GM12878 (cell line): ENCODE measurements at regions not wholly inside any gene's neighbourhood (a gene's known extent, or its start where the extent isn't known, plus 50 kb on each side); places are given as distances from the start of the nearest gene placed in this dataset.

Source experiments
- ATAC-seq: fragments of 200-7000 bp; cut with Tn5 transposase; 3 replicates; pipeline ENCODE4 v1.9.1; 2020; ENCODE audit warnings: mild to moderate bottlenecking, moderate library complexity
- BruUV-seq: library from RNA; stranded (reverse); fragments of 400-500 nt; replicated peaks from 2 replicates; lab custom pipeline; 2021; lab: Mats Ljungman, UMichigan
- CTCF ChIA-PET: fragments of 300-600 bp; sonication (Branson Sonifier 250); formaldehyde crosslinking; extraction: SDS; loops from one replicate; lab custom pipeline; 2021; ENCODE audit warnings: inconsistent platforms; lab: Yijun Ruan, JAX
- POLR2A ChIA-PET: fragments of 350-600 bp; formaldehyde crosslinking; extraction: SDS; loops from one replicate; lab custom pipeline; 2021; ENCODE audit warnings: inconsistent platforms; lab: Charles Lee
- RAD21 ChIA-PET: fragments of 300-600 bp; sonication (Branson Sonifier 250); formaldehyde crosslinking; loops from one replicate; lab custom pipeline; 2023; ENCODE audit warnings: antibody characterized with exemption; ENCODE audit not compliant: unreplicated experiment; lab: Charles Lee
- SMC1A ChIA-PET: fragments of 300-600 bp; sonication (Branson Sonifier 250); formaldehyde crosslinking; loops from one replicate; lab custom pipeline; 2023; ENCODE audit not compliant: unreplicated experiment, uncharacterized antibody; lab: Charles Lee
- DNase-seq: peaks from one replicate; pipeline ENCODE4 v3.0.0-alpha.2; 2011; ENCODE audit warnings: low read depth, low spot score
- FAIRE-seq: peaks from 3 replicates; lab custom pipeline; 2011; peaks lifted over from hg19 to GRCh38; lab: Jason Lieb, UNC
- H2AFZ ChIP-seq: 2 replicates; pipeline ENCODE4 v1.6.0; 2011; ENCODE audit warnings: low read depth, low read length, control low read depth; ENCODE audit not compliant: control insufficient read depth
- H3K27ac ChIP-seq: 2 replicates; pipeline ENCODE4 v1.5.1; 2011; ENCODE audit warnings: control low read depth; ENCODE audit not compliant: control insufficient read depth, insufficient read depth
- H3K27me3 ChIP-seq, 2 experiments: replicated peaks in 1 of 2; 2 replicates each; pipeline versions ENCODE4 v1.6.0 to v1.6.1; 2011; ENCODE audit warnings: low read length in 1 of 2; ENCODE audit not compliant: control insufficient read depth in 2 of 2, insufficient read depth in 2 of 2
- H3K36me3 ChIP-seq, 2 experiments: 2 replicates each; pipeline ENCODE4 v1.5.1; 2011; ENCODE audit warnings: low read length in 1 of 2; ENCODE audit not compliant: control insufficient read depth in 2 of 2, insufficient read depth in 2 of 2
- H3K4me1 ChIP-seq: 2 replicates; pipeline ENCODE4 v1.6.1; 2011; ENCODE audit warnings: mild to moderate bottlenecking, low read length, moderate library complexity, mixed read lengths; ENCODE audit not compliant: control insufficient read depth, insufficient read depth
- H3K4me2 ChIP-seq: 2 replicates; pipeline ENCODE4 v1.6.0; 2011; ENCODE audit warnings: control low read depth; ENCODE audit not compliant: control insufficient read depth, insufficient read depth
- H3K4me3 ChIP-seq: fragments of 200-600 bp; sonication (generic); 2 replicates; pipeline ENCODE4 v1.5.1; 2016
- H3K79me2 ChIP-seq: 2 replicates; pipeline ENCODE4 v1.6.0; 2011; ENCODE audit warnings: low read length; ENCODE audit not compliant: control insufficient read depth, insufficient read depth
- H3K9ac ChIP-seq: 2 replicates; pipeline ENCODE4 v1.8.0; 2011; ENCODE audit warnings: low read length, control low read depth, mixed read lengths; ENCODE audit not compliant: control insufficient read depth, insufficient read depth
- H3K9me3 ChIP-seq: replicated peaks from 3 replicates; pipeline ENCODE4 v1.5.1; 2011; ENCODE audit warnings: mild to moderate bottlenecking, low read length; ENCODE audit not compliant: control insufficient read depth, insufficient read depth
- H4K20me1 ChIP-seq: 2 replicates; pipeline ENCODE4 v1.6.0; 2011; ENCODE audit not compliant: control insufficient read depth, insufficient read depth
- ATF2 ChIP-seq: IDR thresholded peaks from 2 replicates; pipeline ENCODE4 v1.6.1; 2012; ENCODE audit warnings: low read length, inconsistent platforms
- CBFB ChIP-seq: IDR thresholded peaks from 2 replicates; pipeline ENCODE4 v1.6.1; 2016; ENCODE audit warnings: antibody characterized with exemption, low read depth
- IRF5 ChIP-seq: fragments of 450-650 bp; IDR thresholded peaks from 2 replicates; pipeline ENCODE4 v1.6.1; 2017; ENCODE audit warnings: borderline replicate concordance
- YBX1 ChIP-seq: fragments of 450-650 bp; IDR thresholded peaks from 2 replicates; pipeline ENCODE4 v1.6.1; 2016; ENCODE audit warnings: antibody characterized with exemption
- ZNF24 ChIP-seq: fragments of 450-650 bp; IDR thresholded peaks from 2 replicates; pipeline ENCODE4 v1.6.1; 2017; ENCODE audit warnings: antibody characterized with exemption, mild to moderate bottlenecking
- ZNF384 ChIP-seq: IDR thresholded peaks from 2 replicates; pipeline ENCODE4 v1.6.1; 2012; ENCODE audit warnings: low read depth, mild to moderate bottlenecking, low read length, improper control_type of control experiment, borderline replicate concordance
- WGBS: methylation state at CpG from one replicate; pipeline ENCODE4 v1.1.6; 2016; ENCODE audit warnings: low lambda C conversion rate; ENCODE audit not compliant: insufficient replicate concordance, insufficient coverage; ENCODE audit errors: missing lambda C conversion rate; 5-methylcytosine and 5-hydroxymethylcytosine counted together
- in situ Hi-C: fragments of 300-500 bp; cut with MboI; formaldehyde crosslinking; loops from 9 replicates; pipeline ENCODE4 v1.14.3; 2018; ENCODE audit warnings: mixed read lengths
- intact Hi-C: fragments of 100-400 bp; cut with micrococcal nuclease; formaldehyde crosslinking; loops from one replicate; pipeline ENCODE4 v1.14.2; 2022; ENCODE audit not compliant: unreplicated experiment

- no peak for ATAC-seq
- no peaks in the 10 kb centered on the region for H3K9me3 ChIP-seq
- no peak overlapping the region for H3K4me3 ChIP-seq
- ChIA-PET POLR2A (no interaction called here), SMC1A (interaction anchor here (0.5 kb wide), 1 partner anchor 1024 kb away, joined by 3 read pairs; no protein-coding TSS in a partner anchor)
- BruUV-seq = no TSS peak
- no peak overlapping the region for H3K27ac ChIP-seq
- H2AFZ ChIP-seq = no peak overlapping the region
- no peaks in the 10 kb centered on the region for H3K36me3 ChIP-seq
- H4K20me1 ChIP-seq = no peaks in the 10 kb centered on the region
- in situ Hi-C loops = no loop called here
- no peak for TF ChIP-seq ZNF24
- TF ChIP-seq YBX1 = no peak
- no peak for TF ChIP-seq IRF5
- TF ChIP-seq ZNF384 = no peak
- TF ChIP-seq ATF2 = no peak
- no peak for TF ChIP-seq CBFB
- TF ChIP-seq, all 136 proteins: peak for 0
- no peaks in the 10 kb centered on the region for H3K79me2 ChIP-seq
- no peaks in the 10 kb centered on the region; a peak in 1 of 4 replicates for H3K27me3 ChIP-seq
- intact Hi-C loops = no loop called here
- no peak overlapping the region for H3K4me2 ChIP-seq
- no peaks in the 10 kb centered on the region for H3K4me1 ChIP-seq
- DNase-seq (no peak), FAIRE-seq (no peak)
- H3K9ac ChIP-seq = no peak overlapping the region
- RAD21 ChIA-PET = no interaction called here
- WGBS = 38% methylated on average over 9 of the region's 9 CpGs
- CTCF ChIA-PET = no interaction called here
Measured at GRCh38 chr11:70546191-70546940, 148.0 kb downstream of the CTTN start.
